ENCODE measurements at regions not wholly inside any gene's neighbourhood (a gene's known extent, or its start where the extent isn't known, plus 50 kb on each side); places are given as distances from the start of the nearest gene placed in this dataset.

DNA sequence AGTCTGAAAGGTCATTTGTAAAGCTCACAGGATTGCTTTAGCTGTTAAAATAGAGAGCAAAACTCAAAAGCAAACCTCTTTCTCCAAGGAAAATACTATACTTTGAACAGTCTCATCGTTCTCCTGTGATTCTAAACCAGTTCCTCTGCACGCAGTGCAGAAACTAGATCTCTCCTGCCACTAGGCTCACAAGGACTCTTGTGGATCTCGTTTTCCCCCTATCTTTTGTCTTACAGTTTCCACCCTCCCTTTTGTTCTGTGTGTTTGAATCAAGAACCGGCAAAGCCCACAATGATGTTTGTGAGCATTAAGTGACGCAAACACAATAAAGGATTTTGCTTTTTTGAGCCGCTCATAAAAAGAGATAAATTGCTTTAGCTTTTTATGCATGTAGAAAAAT is 1103.5 kb upstream of the RBFOX1 start:
- no peak for FAIRE-seq
- no peak for DNase-seq (ENCODE audit: low spot score)

DNA sequence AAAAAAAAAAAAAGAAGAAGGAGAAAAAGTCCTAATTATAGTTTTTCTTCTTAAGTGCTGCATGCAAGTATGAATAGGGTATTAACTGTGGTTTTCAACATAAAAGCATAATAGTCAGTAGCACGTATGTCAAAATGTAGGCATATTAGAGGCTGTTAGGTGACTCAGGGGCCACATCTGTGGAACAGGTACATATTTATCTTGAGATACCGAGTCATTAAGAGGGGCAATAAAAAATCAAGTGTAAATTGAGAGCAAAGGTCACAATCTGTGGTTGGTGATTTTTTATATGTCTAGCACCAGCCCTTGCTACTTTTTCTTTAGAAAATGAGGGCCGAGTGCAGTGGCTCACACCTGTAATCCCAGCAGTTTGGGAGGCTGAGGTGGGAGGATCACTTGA is 1113.8 kb upstream of the RBFOX1 start:
- FAIRE-seq = no peak

GRCh38 chr16:6216836-6217235 is 1115.8 kb upstream of the RBFOX1 start:
- FAIRE-seq = no peak

More for the DNA sequence above, 1113.8 kb upstream of the RBFOX1 start:
- no peak for DNase-seq (ENCODE audit: low spot score)

DNA sequence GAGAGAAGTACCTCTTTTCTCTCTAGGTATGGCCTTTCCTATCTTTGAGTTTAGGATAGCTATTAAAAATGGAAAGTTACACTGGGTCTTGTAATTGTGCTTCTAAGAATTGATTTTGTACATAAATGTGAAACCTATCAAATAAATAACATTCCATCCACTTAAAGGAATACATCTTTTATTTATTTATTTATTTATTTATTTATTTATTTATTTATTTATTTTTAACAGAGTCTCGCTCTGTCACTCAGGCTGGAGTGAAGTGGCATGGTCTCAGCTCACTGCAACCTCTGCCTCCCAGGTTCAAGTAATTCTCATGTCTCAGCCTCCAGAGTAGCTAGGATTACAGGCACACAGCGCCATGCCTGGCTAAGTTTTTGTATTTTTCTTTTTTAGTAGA is 1114.0 kb upstream of the EEF2KMT start:
- FAIRE-seq (no peak), DNase-seq (ENCODE audit: low spot score) (no peak)

More at GRCh38 chr16:6216836-6217235, 1115.8 kb upstream of the RBFOX1 start:
- no peak for DNase-seq (ENCODE audit: low spot score)

DNA sequence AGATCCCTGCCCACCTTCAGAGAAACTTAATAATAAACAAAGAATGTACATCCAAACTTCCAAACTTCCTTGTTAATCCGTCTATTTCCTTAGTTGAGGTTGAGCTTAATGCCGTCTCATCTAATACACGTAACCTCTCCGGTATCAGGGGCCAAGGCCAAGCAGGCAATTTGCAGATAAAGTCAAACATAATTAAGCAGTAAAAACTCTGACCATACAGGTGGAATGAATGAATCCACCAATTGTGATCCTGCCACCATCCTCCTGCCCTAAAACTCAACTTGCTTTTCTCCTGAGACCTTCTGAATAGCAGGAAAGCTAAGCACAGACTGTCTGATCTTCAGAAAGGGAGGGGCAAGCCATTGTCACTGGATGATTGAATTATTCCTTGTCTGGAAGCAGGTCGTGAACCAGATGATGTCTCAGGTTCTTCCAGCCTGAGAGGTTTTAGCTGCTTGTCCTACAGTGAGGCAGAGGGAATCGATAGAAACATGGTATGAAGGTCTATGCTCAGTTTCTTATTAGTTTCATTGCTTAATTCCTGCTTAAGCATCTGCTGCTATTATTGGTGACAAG is 1111.8 kb upstream of the EEF2KMT start:
- no peak for DNase-seq (ENCODE audit: low spot score)
- no peak for FAIRE-seq

DNA sequence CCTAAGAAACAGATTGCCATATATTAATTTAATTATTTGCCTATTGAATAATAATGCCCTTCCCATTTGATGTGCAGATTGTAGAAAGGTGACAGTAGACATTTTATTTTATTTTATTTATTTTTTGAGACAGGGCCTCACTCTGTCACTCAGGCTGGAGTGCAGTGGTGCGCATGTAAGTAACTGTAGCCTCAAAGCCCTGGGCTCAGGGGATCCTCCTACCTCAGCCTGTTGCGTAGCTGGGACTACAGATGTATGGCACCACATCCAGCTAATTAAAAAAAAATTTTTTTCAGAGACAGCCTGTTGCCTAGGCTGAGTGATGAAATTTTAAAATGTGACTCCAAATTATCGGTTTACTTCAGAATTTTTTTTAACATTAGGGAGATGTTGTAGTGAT is 1110.0 kb upstream of the EEF2KMT start:
- no peak for FAIRE-seq

DNA sequence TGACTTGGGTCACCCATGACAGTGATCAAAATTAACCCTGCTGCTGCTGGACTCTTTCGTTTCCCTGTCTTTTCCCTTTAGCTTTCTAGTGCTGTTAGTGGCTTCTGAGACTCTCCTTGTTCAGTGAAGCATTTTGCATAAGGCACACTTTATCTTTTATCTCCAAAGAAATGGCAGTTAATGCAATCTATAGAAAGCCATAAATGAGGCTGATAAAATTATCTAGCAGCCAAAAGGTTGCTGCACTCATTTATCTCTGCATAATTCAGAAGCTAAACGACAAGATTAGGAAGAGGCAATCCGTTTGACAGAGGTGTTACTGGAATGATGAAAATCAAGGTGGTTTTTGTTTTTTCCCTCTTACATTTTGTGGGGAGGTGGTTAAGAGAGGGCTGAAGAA is 1109.5 kb upstream of the EEF2KMT start:
- no peak for FAIRE-seq
- no peak for DNase-seq (ENCODE audit: low spot score)

More for the DNA sequence above, 1110.0 kb upstream of the EEF2KMT start:
- no peak for DNase-seq (ENCODE audit: low spot score)

DNA sequence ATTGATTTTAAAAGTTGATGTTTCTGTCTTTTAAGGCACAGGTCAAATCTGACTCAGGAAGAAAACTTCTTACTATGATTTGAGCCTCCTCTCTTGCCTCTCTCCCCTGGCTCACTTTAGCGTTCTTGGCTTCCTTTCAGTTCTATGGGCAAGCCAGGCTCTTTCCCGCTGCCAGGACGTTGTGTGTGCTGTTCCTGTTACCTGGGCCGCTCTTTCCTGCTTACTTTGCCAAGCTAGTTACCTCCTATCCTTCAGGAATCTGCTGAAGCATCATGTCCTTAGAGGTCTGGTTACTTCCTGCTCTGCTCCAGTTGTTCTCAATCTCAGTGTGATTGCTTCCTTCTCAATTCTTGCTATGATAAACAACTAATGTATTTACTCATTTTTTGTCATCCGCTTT is 1108.5 kb upstream of the EEF2KMT start:
- FAIRE-seq = no peak
- DNase-seq (ENCODE audit: low spot score) = no peak

DNA sequence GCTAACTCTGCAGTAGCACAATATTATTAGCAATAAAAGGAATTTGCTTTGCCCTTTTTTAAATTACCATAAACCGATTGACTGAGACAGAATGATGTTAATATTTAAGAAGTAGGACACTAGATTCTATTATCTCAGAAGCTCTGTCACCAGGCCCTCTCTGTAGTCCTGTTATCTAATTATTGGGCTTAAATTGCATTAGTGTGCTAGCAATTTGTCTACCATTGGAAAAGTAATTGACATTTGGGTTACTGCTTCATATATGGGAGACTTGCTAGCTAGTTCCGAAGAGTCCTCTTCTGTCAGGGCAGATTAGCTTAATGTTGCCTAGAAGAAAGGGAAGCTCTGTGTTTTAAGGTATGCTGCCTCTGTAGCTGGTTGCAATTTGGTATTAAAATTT is 1107.3 kb upstream of the EEF2KMT start:
- FAIRE-seq (no peak), DNase-seq (ENCODE audit: low spot score) (no peak)

DNA sequence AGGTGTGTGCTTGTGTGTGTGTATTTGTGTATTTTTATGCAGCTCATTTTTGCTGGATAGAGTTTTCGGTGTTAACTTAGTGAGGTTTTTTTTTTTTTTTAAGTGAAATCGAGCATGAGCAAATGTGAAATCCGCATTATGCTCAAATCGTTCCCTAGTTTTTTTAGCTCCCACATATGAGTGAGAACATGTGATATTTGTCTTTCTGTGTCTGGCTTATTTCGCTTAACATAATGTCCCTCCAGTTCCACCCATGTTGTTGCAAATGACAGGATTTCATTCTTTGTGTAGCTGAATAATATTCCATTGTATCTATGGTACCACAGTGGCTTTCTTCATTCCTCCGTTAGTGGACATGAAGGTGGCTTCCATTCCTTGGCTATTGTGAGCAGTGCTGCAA is 1103.3 kb upstream of the EEF2KMT start:
- DNase-seq (ENCODE audit: low spot score) (no peak), FAIRE-seq (no peak)

GRCh38 chr16:6200271-6200670 is 1102.7 kb upstream of the EEF2KMT start:
- DNase-seq (ENCODE audit: low spot score) (no peak), FAIRE-seq (no peak)

- no peak for FAIRE-seq
Observed at GRCh38 chr16:6195966-6196365, 1098.4 kb upstream of the EEF2KMT start.

DNA sequence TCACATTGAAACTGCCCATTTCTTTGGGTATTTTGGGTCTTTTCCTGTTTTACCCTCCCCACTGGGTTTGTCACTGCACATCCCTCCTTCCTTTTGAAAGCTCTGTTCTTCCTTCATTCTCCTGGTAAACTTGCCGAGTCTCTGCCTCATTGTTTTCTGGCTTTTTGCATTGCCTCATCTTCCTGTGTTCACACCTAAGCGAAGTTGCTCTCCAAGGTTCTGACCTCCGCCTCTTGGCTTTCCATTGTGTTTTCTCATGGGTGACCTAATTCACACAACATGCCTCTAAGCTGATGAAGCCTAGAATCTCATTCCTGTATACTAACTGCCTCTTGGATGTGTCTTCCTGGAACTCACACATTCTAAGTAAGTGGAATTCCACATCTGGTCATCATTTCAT is 1096.1 kb upstream of the EEF2KMT start:
- peak; percentile 58 for DNase-seq (ENCODE audit: low spot score)
- no peak for FAIRE-seq

More at GRCh38 chr16:6195966-6196365, 1098.4 kb upstream of the EEF2KMT start:
- DNase-seq (ENCODE audit: low spot score) = no peak

GRCh38 chr16:6192984-6193383 is 1095.4 kb upstream of the EEF2KMT start:
- DNase-seq (ENCODE audit: low spot score) = no peak
- no peak for FAIRE-seq

DNA sequence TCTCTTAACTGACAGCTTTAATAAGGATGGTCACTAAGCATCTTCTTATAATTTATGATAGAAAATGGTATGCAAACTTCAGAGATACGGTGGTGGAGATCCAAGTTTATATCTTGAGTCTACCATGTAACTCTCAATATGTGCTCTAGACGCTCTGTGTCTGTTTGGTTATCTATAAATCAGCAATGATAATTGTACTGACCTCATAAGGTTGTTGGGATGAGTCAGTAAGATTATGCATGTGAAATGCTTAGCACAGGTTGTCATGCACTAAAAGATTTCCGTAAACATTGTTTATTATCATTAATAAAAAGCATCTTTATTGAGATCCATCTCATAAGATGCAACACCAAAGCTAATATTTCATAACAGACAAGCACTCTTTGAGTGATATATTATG is 1094.9 kb upstream of the EEF2KMT start:
- FAIRE-seq (no peak), DNase-seq (ENCODE audit: low spot score) (no peak)

DNA sequence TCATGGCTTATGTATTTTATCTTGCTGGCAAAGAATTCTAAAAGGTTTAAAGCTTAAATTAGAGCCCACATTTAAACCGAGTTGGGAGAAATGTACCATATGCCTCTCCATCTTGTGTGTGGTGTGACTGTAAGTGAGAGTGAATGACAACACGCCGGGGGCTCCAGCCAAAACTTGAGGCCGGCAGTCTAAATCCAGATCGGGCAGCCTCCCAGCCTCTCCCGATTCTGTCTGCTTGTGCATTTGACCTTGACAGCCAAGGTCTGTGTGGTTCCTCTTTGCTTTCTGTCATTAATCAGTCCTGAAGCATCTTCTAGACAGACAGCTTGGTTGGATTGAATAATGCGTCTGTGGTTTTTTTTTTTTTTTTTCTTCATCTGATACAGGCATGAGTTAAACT is 1093.2 kb upstream of the EEF2KMT start:
- DNase-seq (ENCODE audit: low spot score) (no peak), FAIRE-seq (no peak)

- DNase-seq (ENCODE audit: low spot score) = no peak
- FAIRE-seq = no peak
Observed at GRCh38 chr16:6189216-6189615, 1091.6 kb upstream of the EEF2KMT start.

GRCh38 chr16:6177616-6178180 is 1080.1 kb upstream of the EEF2KMT start:
- FAIRE-seq (no peak), DNase-seq (ENCODE audit: low spot score) (no peak)

DNA sequence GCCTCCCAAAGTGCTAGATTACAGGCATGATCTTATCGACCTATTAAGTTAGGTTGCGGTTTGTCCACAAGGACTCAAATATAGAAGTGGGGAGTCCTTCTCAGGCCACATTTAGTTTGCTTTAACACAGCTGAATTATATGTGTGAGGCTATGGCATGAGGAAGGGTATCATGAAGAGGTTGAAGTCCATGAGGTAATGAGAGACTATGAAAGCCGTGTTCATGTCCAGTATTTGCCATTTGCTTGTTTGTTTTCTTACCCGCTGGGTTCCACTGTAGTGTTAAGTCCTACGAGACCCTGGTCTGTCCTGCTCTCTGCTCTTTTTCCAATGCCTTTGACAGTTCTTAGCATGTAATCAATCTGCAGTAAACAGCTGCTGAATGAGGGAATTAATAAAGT is 1072.4 kb upstream of the EEF2KMT start:
- FAIRE-seq (no peak), DNase-seq (ENCODE audit: low spot score) (no peak)

- FAIRE-seq (no peak), DNase-seq (ENCODE audit: low spot score) (no peak)
Observed at GRCh38 chr16:6165330-6165979, 1067.9 kb upstream of the EEF2KMT start.

- DNase-seq (ENCODE audit: low spot score) (peak; percentile 16), FAIRE-seq (no peak)
Observed at GRCh38 chr16:6160871-6161270, 1063.3 kb upstream of the EEF2KMT start.

GRCh38 chr16:6160303-6160702 is 1062.7 kb upstream of the EEF2KMT start:
- DNase-seq (ENCODE audit: low spot score) (no peak), FAIRE-seq (no peak)

DNA sequence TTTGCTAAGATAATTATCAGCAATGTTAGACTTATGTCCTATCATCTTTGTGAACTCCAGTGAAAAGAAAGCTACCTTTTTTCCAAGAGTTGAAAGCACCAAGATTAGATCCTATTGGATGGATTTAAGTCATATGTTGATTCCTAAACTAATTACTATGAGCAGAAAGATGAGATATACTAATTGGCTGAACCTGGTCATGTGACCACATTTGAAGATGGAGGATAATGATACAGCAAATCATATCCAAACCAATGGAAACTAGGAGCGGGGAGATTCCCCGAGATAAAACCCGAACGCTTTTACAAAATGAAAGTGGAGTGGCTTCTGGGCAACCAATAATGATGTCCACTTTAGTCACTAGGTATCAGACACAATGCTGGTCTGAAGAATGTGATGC is 1060.2 kb upstream of the EEF2KMT start:
- FAIRE-seq (no peak), DNase-seq (ENCODE audit: low spot score) (no peak)
